Stimulated activated CD8-positive, alpha-beta memory T cell treated with anti-CD3 and anti-CD28 coated beads, Interleukin-4, amount 100 ng/mL, for 24 hours (primary cell): ENCODE measurements at regions not wholly inside any gene's neighbourhood (a gene's known extent, or its start where the extent isn't known, plus 50 kb on each side); places are given as distances from the start of the nearest gene placed in this dataset.

Experiments
- DNase-seq: peaks from one replicate; pipeline ENCODE4 v3.0.0-alpha.2; 2020; ENCODE audit warnings: low read depth

DNA sequence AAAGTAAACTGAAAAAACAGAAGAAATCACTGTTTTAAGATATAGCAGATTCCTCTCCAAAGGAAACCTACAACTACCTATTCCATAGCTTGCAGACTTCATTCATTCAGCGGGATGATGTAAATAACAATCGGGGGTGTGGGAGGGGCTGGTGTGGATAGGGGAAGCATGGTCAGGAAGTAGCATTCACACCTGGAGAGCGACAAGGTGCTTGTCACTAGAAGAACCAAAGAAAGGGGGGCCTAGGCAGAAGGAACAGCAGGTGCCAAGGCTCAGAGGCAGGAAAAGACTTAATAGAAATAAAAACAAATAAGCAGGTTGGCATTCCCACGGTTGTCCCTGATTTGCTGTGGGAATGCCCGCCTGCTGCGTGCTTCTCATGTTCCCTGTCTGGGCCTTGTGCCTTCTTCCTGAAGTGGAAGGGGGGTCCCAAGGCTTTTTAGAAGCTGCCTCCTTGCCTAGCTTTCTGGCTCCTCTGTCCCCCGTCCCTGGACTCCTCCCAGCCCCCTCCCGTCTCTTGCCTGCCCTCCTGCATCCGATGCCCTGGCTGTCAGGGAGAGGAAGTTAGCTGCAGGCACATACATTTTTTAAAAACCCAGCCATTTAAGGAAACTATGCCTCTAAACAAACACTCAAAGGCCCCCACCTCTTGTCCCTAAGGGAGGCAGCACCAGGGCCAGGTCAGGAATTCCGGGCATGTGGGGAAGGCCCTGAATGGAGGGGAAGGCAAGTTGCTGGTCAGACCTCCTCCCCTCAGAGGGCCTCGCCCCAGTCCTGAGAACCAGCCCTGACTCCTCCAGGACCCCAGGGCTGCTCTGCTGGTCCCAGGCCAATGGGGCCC is 54.7 kb upstream of the PRDM11 start:
- no peak for DNase-seq

DNA sequence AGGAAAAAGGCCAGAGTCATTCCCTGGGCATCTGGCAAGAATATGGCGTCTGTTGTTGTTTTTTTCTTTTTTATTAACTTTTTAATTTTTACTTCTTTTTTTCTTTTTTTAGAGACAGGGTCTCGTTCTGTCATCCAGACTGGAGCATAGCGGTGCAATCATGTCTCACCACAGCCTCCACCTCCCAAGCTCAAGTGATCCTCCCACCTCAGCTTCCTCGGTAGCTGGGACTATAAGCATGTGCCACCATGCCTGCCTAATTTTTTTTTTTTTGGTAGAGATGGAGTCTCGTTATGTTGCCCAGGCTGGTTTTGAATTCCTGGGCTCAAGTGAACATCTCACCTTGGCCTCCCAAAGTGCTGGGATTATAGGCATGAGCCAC is 54.0 kb upstream of the PRDM11 start:
- no peak for DNase-seq

DNA sequence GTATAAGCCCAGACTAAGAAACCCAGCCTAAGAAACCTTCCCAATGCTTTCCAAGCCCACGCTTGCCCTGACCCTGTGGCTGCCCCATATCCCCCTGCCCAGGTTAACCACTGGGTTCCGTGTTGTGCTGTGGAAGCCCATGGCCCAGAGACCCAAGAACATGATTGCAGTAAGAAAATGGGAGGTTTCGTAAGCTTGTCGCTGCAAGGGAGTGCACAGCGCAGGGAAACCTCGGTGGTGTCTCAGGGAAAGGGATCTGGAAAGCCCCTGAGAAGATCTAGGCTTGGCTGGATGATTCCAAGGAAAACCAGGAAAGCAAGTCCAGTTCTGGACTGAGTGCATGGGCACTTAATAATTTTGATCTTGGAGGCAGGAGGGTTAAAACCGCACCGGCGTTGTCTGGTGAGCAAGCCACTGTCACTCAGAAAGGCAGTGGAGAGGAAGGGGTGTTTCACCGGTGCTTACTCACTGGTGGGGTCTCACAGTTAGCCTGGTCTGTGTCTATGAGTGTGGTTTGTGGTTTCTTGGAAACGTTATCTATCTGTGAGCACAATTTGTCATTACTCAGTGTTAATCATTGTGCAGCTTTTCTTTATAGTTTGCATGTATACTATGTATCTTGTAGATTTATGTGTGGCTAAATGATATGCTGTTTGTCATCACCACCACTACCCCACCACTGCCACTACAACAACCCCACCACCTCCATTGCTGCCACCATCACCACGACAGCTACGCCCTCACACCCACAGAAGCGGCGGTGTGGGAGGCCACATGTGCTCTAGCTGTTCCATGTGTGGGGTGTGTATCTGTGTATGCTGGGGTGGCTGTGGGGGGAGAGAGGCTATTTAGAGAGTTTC is 53.3 kb upstream of the PRDM11 start:
- peak; percentile 42 for DNase-seq

DNA sequence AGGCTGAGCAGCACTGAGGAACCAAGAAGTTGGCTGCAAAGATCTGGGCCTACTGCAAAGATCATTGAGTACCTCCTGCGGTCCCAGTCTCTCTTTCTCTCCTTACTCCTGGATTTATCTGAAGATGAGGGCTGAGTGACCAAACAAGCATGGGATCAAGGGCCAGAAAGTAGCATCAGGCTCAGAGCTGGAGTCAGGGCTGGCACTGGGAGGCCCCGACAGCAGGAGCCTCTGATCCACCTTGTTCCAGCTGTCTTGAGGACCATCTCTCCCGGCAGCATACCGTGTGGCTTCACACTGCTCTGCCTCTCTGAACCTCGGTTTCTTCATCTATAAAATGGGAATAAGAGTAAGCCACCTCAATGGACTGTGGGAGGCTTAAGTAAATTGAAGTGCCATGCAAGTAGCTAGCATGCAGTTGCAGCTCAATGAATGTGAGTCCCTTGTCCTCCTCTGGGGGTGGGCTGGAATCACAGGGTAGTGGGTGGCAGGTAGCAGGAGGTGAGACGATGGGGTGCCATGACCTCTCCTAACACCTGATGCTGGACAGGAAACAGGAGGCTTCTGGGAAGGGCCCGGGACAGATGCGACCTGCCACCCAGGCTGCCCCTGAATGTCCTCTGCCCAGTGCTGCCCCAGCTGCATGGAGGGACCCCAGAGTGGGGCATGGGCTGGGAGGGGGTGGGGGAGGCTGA is 52.5 kb upstream of the PRDM11 start:
- no peak for DNase-seq

DNA sequence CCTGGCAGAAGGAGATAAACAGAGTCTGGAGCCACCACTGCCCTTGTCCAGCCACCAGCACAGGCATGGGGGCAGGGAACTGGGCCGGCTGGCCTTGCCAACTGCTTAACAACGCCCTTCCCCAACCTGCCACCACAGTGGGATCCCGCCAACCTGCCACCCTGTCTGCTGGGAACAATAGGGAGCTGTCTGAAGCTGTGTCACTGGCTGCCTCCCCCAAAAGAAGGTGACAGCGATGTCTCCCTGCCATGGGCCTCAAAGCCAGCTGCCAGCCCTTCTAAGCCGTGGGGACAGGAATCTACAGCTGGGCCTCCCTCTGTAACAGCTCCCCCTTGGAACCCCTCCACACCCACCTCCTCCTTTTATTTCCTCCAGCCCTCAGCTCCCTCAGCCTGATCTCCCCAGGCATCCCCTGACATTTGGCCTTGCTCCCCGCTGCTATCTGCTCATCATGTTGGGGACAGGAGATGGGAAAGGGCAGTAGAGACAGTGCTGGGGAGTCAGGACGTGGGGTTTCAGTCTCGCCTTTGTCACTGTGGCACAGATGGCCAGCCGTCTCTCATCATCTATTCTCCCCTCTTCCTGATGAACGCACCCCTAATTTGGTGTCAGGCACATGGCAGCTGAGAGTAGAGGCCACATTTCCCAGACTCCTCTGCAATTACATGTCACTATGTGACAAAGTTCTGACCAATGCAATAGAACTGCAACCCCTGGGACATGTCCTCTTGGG is 51.3 kb upstream of the PRDM11 start:
- no peak for DNase-seq

DNA sequence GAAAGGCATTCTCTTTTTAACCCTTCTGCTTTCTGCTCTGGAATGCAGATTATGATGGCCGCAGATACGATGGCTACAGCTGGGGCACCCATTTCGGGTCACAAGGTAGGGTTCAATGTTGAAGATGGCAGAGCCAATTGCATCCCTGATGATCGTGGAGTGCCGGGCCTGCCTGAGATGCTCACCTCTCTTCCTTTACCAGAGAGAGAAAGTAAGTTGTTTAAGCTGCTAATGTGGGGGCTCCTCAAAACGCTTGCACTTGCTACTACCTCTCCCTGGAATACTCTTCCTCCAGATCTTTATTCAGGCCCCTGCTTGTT is 50.8 kb upstream of the PRDM11 start:
- DNase-seq, result no peak

DNA sequence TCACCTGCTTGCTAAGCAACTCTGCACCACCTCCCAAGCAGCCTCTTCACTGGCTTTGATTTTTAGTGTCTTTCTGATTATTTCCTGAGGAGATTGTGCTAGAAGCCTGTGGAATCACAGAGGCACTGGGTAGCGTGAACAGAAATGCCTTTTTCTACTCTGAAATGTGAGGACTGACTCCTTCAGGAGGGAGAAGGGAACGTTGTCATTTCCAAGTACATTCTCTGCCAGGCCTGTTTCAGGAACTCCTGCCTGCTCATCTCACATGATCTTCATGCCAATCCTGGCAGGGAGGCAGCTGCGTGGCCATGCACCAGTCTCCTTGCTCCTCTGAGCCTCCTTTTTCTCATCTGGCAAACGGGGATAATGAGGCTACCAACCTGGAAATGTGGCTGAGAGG is 49.8 kb upstream of the PRDM11 start:
- DNase-seq, result no peak
